Thyroid gland (tissue), 4 donors: ENCODE measurements at regions not wholly inside any gene's neighbourhood (a gene's known extent, or its start where the extent isn't known, plus 50 kb on each side); places are given as distances from the start of the nearest gene placed in this dataset.

Source experiments
- POLR2A ChIP-seq, 2 donors: fragments of 450-650 bp; IDR thresholded peaks; one replicate each; pipeline ENCODE4 v1.6.1; 2017; ENCODE audit warnings: antibody characterized with exemption in 2 of 2, mild to moderate bottlenecking in 2 of 2, moderate library complexity in 1 of 2
- TF ChIP-seq, protein P1 (sequence below), 6 experiments: fragments of 200-600 bp in 3 of 6; fragments of 450-650 bp in 3 of 6; sonication (generic) in 3 of 6; IDR thresholded peaks; one replicate each; pipeline ENCODE4 v1.5.1; 2016 to 2019; ENCODE audit warnings: antibody characterized with exemption in 6 of 6, mild to moderate bottlenecking in 2 of 6, inconsistent platforms in 1 of 6, moderate library complexity in 1 of 6

DNA sequence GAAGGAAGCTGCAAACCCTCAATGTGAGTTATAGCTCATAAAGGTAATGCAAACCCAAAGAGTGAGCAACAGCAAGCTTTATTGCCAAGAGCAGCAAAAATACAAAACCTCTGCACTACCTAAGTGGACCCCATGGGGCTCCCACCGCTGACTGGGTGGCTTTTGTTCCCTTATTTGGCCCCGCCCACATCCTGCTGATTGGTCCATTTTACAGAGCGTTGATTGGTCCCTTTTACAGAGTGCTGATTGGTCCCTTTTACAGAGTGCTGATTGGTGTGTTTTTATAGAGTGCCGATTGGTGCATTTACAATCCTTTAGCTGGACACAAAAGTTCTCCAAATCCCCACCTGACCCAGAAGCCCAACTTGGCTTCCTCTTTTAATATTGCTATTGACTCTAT is 154.5 kb upstream of the NSMCE3 start:
- TF ChIP-seq, protein P1, sequence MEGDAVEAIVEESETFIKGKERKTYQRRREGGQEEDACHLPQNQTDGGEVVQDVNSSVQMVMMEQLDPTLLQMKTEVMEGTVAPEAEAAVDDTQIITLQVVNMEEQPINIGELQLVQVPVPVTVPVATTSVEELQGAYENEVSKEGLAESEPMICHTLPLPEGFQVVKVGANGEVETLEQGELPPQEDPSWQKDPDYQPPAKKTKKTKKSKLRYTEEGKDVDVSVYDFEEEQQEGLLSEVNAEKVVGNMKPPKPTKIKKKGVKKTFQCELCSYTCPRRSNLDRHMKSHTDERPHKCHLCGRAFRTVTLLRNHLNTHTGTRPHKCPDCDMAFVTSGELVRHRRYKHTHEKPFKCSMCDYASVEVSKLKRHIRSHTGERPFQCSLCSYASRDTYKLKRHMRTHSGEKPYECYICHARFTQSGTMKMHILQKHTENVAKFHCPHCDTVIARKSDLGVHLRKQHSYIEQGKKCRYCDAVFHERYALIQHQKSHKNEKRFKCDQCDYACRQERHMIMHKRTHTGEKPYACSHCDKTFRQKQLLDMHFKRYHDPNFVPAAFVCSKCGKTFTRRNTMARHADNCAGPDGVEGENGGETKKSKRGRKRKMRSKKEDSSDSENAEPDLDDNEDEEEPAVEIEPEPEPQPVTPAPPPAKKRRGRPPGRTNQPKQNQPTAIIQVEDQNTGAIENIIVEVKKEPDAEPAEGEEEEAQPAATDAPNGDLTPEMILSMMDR (IDR thresholded peaks at IDR 0.05), result no peak
- no peak for TF ChIP-seq POLR2A (IDR thresholded peaks at IDR 0.05)
